PFSK-1 (cell line): ENCODE measurements at regions not wholly inside any gene's neighbourhood (a gene's known extent, or its start where the extent isn't known, plus 50 kb on each side); places are given as distances from the start of the nearest gene placed in this dataset.

ENCODE experiments used
- FOXP2 ChIP-seq: optimal IDR thresholded peaks from 2 replicates; pipeline ENCODE3; 2011; ENCODE audit warnings: borderline replicate concordance, control low read depth, inconsistent platforms; ENCODE audit not compliant: insufficient read depth; ENCODE audit errors: extremely low read length, extremely low read depth
- POLR2AphosphoS5 ChIP-seq: IDR thresholded peaks from 2 replicates; pipeline ENCODE4 v1.6.1; 2012; ENCODE audit warnings: low read depth, mild to moderate bottlenecking, control low read depth, low read length, moderate library complexity
- REST ChIP-seq, 2 experiments: IDR thresholded peaks; 2 replicates each; pipeline versions ENCODE4 v1.6.1 to v1.8.0; 2011 to 2012; ENCODE audit warnings: low read depth in 2 of 2, low read length in 2 of 2, control low read depth in 1 of 2, inconsistent platforms in 1 of 2, mild to moderate bottlenecking in 1 of 2, moderate library complexity in 1 of 2; ENCODE audit not compliant: insufficient read depth in 1 of 2
- SIN3A ChIP-seq: IDR thresholded peaks from 2 replicates; pipeline ENCODE4 v1.6.1; 2012; ENCODE audit warnings: mild to moderate bottlenecking, low read length, moderate library complexity, borderline replicate concordance; ENCODE audit not compliant: insufficient read depth
- TAF1 ChIP-seq: IDR thresholded peaks from 2 replicates; pipeline ENCODE4 v1.6.1; 2012; ENCODE audit warnings: low read length, control low read depth, borderline replicate concordance; ENCODE audit not compliant: insufficient read depth

GRCh38 chr18:42537291-42537690, 578.2 kb downstream of the RIT2 start:
- TF ChIP-seq SIN3A (no peak), TAF1 (no peak), FOXP2 (no peak)

- TF ChIP-seq REST (IDR thresholded peaks at IDR 0.05; ENCODE audit: insufficient read depth in 1 of 2, low read depth in 2 of 2, low read length in 2 of 2) (no peak), POLR2AphosphoS5 (no peak), SIN3A (no peak), TAF1 (no peak), FOXP2 (no peak)
These were observed 570.6 kb downstream of the RIT2 start for GRCh38 chr18:42544901-42545300.

GRCh38 chr18:42545825-42546224, 569.7 kb downstream of the RIT2 start:
- TF ChIP-seq POLR2AphosphoS5 = no peak
- TF ChIP-seq REST (IDR thresholded peaks at IDR 0.05; ENCODE audit: insufficient read depth in 1 of 2, low read depth in 2 of 2, low read length in 2 of 2) = no peak
- no peak for TF ChIP-seq TAF1
- TF ChIP-seq SIN3A = no peak

- no peak for TF ChIP-seq POLR2AphosphoS5
- TF ChIP-seq FOXP2 = no peak
- TF ChIP-seq REST (IDR thresholded peaks at IDR 0.05; ENCODE audit: insufficient read depth in 1 of 2, low read depth in 2 of 2, low read length in 2 of 2) = no peak
- no peak for TF ChIP-seq SIN3A
- no peak for TF ChIP-seq TAF1
These were observed 567.0 kb downstream of the RIT2 start for GRCh38 chr18:42548493-42548892.

- no peak for TF ChIP-seq TAF1
- TF ChIP-seq REST (IDR thresholded peaks at IDR 0.05; ENCODE audit: insufficient read depth in 1 of 2, low read depth in 2 of 2, low read length in 2 of 2) = no peak
- no peak for TF ChIP-seq SIN3A
- TF ChIP-seq POLR2AphosphoS5 = no peak
- TF ChIP-seq FOXP2 = no peak
These were observed 565.9 kb downstream of the RIT2 start for GRCh38 chr18:42549596-42549995.
